Calu3 (cell line): ENCODE measurements at regions not wholly inside any gene's neighbourhood (a gene's known extent, or its start where the extent isn't known, plus 50 kb on each side); places are given as distances from the start of the nearest gene placed in this dataset.

ENCODE experiments used
- BruUV-seq: library from RNA; stranded (reverse); fragments of 400-500 nt; replicated peaks from 2 replicates; lab custom pipeline; 2021; lab: Mats Ljungman, UMichigan
- CTCF ChIA-PET: fragments of 300-600 bp; sonication (Branson Sonifier 250); formaldehyde crosslinking; loops from one replicate; lab custom pipeline; 2022; ENCODE audit warnings: antibody characterized with exemption; lab: Charles Lee
- DNase-seq: peaks from one replicate; pipeline ENCODE4 v3.0.0; 2022
- H3K27ac Mint-ChIP-seq: one replicate; pipeline ENCODE4 v1.8.0; 2022; ENCODE audit warnings: mixed read lengths; ENCODE audit not compliant: unreplicated experiment
- H3K27me3 Mint-ChIP-seq: one replicate; pipeline ENCODE4 v1.8.0; 2022; ENCODE audit warnings: mixed read lengths; ENCODE audit not compliant: unreplicated experiment
- H3K36me3 Mint-ChIP-seq: one replicate; pipeline ENCODE4 v1.8.0; 2022; ENCODE audit warnings: mild to moderate bottlenecking, moderate library complexity, mixed read lengths; ENCODE audit not compliant: insufficient read depth, unreplicated experiment
- H3K4me1 Mint-ChIP-seq: one replicate; pipeline ENCODE4 v1.8.0; 2022; ENCODE audit warnings: mild to moderate bottlenecking, low read depth, mixed read lengths; ENCODE audit not compliant: unreplicated experiment
- H3K4me3 Mint-ChIP-seq: one replicate; pipeline ENCODE4 v1.8.0; 2022; ENCODE audit warnings: mild to moderate bottlenecking, low read depth, moderate library complexity, mixed read lengths; ENCODE audit not compliant: unreplicated experiment
- H3K9me3 Mint-ChIP-seq: one replicate; pipeline ENCODE4 v1.8.0; 2022; ENCODE audit warnings: low read depth, mixed read lengths; ENCODE audit not compliant: unreplicated experiment
- CTCF ChIP-seq: fragments of 200-600 bp; IDR thresholded peaks from one replicate; pipeline ENCODE4 v1.8.0; 2022; ENCODE audit warnings: antibody characterized with exemption; ENCODE audit not compliant: unreplicated experiment
- intact Hi-C: fragments of 100-400 bp; cut with micrococcal nuclease; formaldehyde crosslinking; loops from one replicate; pipeline ENCODE4 v1.10.0; 2022; ENCODE audit not compliant: unreplicated experiment

- BruUV-seq: no TSS peak
- no peaks in the 10 kb centered on the region for H3K4me1 Mint-ChIP-seq
- peak overlapping the region; percentile 3 for H3K27ac Mint-ChIP-seq
- no peak overlapping the region for H3K4me3 Mint-ChIP-seq
- no peak for TF ChIP-seq CTCF
- intact Hi-C loops: no loop called here
- peak; percentile 13 for DNase-seq
- CTCF ChIA-PET: no interaction called here
- H3K36me3 Mint-ChIP-seq: no peaks in the 10 kb centered on the region
- H3K27me3 Mint-ChIP-seq: no peaks in the 10 kb centered on the region
- H3K9me3 Mint-ChIP-seq: peaks cover 6% of the 10 kb centered on the region
Observed at GRCh38 chr2:139217641-139218040, 437.5 kb upstream of the NXPH2 start.

- CTCF ChIA-PET: no interaction called here
- no peak for DNase-seq
- no peaks in the 10 kb centered on the region for H3K4me1 Mint-ChIP-seq
- intact Hi-C loops: no loop called here
- no peak overlapping the region for H3K27ac Mint-ChIP-seq
- BruUV-seq: no TSS peak
- no peak overlapping the region for H3K4me3 Mint-ChIP-seq
- H3K36me3 Mint-ChIP-seq: no peaks in the 10 kb centered on the region
- H3K9me3 Mint-ChIP-seq: peaks cover 9% of the 10 kb centered on the region
- H3K27me3 Mint-ChIP-seq: no peaks in the 10 kb centered on the region
- no peak for TF ChIP-seq CTCF
Observed at GRCh38 chr2:139216435-139216834, 436.2 kb upstream of the NXPH2 start.

- Mint-ChIP-seq H3K27ac (no peak overlapping the region), H3K27me3 (no peaks in the 10 kb centered on the region), H3K9me3 (peaks cover 6% of the 10 kb centered on the region), H3K4me1 (no peaks in the 10 kb centered on the region), H3K4me3 (no peak overlapping the region), H3K36me3 (no peaks in the 10 kb centered on the region)
- CTCF ChIA-PET: no interaction called here
- TF ChIP-seq CTCF: no peak
- no TSS peak for BruUV-seq
- intact Hi-C loops: no loop called here
- no peak for DNase-seq
Observed at GRCh38 chr2:139214801-139215200, 434.6 kb upstream of the NXPH2 start.

- no peak for TF ChIP-seq CTCF
- intact Hi-C loops: no loop called here
Observed at GRCh38 chr2:139209586-139209985, 429.4 kb upstream of the NXPH2 start.

More at GRCh38 chr2:139209586-139209985, 429.4 kb upstream of the NXPH2 start:
- Mint-ChIP-seq H3K4me1 (no peaks in the 10 kb centered on the region), H3K9me3 (peaks cover 5% of the 10 kb centered on the region), H3K27me3 (no peaks in the 10 kb centered on the region), H3K4me3 (no peak overlapping the region), H3K36me3 (no peaks in the 10 kb centered on the region), H3K27ac (no peak overlapping the region)
- CTCF ChIA-PET: no interaction called here
- no peak for DNase-seq
- BruUV-seq: no TSS peak
